ENCODE measurements at regions not wholly inside any gene's neighbourhood (a gene's known extent, or its start where the extent isn't known, plus 50 kb on each side); places are given as distances from the start of the nearest gene placed in this dataset.

DNA sequence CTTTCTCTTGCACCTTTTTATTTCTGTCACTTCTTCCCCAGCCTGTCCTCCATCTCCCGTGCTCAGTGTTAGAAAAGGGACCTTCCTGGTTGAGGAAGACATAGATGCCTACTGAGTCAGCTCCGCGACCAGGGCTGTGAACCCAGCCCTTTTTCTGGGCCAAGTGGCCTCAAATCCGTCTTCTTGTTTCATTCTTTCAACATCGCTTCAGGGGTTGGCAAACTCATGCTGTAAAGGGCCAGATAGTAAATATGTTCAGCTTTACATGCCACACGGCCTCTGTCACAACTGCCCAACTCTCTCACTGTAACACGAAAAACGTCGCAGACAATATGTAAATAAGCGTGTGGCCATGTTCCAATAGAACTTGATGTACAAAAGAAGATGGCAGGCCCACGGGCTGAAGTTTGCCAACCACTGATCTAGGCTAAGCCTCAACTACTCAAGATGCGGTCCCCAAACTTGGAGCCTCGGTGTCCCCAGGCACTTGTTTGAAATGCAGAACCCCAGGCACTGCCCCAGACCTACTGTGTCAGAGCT lies 338.4 kb downstream of the MN1 start:
- TF ChIP-seq POLR2A (IDR thresholded peaks at IDR 0.05) = no peak
- TF ChIP-seq, protein P1, sequence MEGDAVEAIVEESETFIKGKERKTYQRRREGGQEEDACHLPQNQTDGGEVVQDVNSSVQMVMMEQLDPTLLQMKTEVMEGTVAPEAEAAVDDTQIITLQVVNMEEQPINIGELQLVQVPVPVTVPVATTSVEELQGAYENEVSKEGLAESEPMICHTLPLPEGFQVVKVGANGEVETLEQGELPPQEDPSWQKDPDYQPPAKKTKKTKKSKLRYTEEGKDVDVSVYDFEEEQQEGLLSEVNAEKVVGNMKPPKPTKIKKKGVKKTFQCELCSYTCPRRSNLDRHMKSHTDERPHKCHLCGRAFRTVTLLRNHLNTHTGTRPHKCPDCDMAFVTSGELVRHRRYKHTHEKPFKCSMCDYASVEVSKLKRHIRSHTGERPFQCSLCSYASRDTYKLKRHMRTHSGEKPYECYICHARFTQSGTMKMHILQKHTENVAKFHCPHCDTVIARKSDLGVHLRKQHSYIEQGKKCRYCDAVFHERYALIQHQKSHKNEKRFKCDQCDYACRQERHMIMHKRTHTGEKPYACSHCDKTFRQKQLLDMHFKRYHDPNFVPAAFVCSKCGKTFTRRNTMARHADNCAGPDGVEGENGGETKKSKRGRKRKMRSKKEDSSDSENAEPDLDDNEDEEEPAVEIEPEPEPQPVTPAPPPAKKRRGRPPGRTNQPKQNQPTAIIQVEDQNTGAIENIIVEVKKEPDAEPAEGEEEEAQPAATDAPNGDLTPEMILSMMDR (IDR thresholded peaks at IDR 0.05) = no peak

All from adrenal gland (tissue), 5 donors.